ENCODE measurements at regions not wholly inside any gene's neighbourhood (a gene's known extent, or its start where the extent isn't known, plus 50 kb on each side); places are given as distances from the start of the nearest gene placed in this dataset.

GRCh38 chr20:12203399-12203798 lies 285.7 kb downstream of the BTBD3 start:
- Histone ChIP-seq H3K4me1 (no peaks in the 10 kb centered on the region), H3K4me2 (ENCODE audit: low read length) (no peak overlapping the region), H3K36me3 (ENCODE audit: control insufficient read depth, insufficient read depth, low read length) (no peaks in the 10 kb centered on the region), H3K79me2 (no peaks in the 10 kb centered on the region), H3K4me3 (ENCODE audit: low read depth, low read length) (no peak overlapping the region), H3K9ac (no peak overlapping the region), H3K27me3 (ENCODE audit: control insufficient read depth, insufficient read depth, low read length) (no peaks in the 10 kb centered on the region), H2AFZ (no peak overlapping the region), H3K27ac (no peak overlapping the region), H3K9me3 (ENCODE audit: control insufficient read depth, low read length) (no peaks in the 10 kb centered on the region)
- no peak for TF ChIP-seq CTCF (IDR thresholded peaks at IDR 0.05)

- Histone ChIP-seq H2AFZ (no peak overlapping the region), H3K9ac (no peak overlapping the region), H3K4me3 (ENCODE audit: low read depth, low read length) (no peak overlapping the region), H3K79me2 (no peaks in the 10 kb centered on the region), H3K36me3 (ENCODE audit: control insufficient read depth, insufficient read depth, low read length) (no peaks in the 10 kb centered on the region), H3K4me1 (no peaks in the 10 kb centered on the region), H3K27ac (no peak overlapping the region), H3K27me3 (ENCODE audit: control insufficient read depth, insufficient read depth, low read length) (no peaks in the 10 kb centered on the region), H3K4me2 (ENCODE audit: low read length) (no peak overlapping the region), H3K9me3 (ENCODE audit: control insufficient read depth, low read length) (no peaks in the 10 kb centered on the region)
- TF ChIP-seq CTCF (IDR thresholded peaks at IDR 0.05) = no peak
Measured at GRCh38 chr20:12203981-12204380, 286.3 kb downstream of the BTBD3 start.

GRCh38 chr20:12207875-12208274 lies 290.2 kb downstream of the BTBD3 start:
- peak; percentile 23 for TF ChIP-seq CTCF (IDR thresholded peaks at IDR 0.05)
- Histone ChIP-seq H3K27me3 (ENCODE audit: control insufficient read depth, insufficient read depth, low read length) (no peaks in the 10 kb centered on the region), H2AFZ (no peak overlapping the region)

GRCh38 chr20:12210591-12210990 lies 292.9 kb downstream of the BTBD3 start:
- Histone ChIP-seq H3K79me2 (no peaks in the 10 kb centered on the region), H3K9ac (no peak overlapping the region), H3K36me3 (ENCODE audit: control insufficient read depth, insufficient read depth, low read length) (no peaks in the 10 kb centered on the region), H3K9me3 (ENCODE audit: control insufficient read depth, low read length) (no peaks in the 10 kb centered on the region), H2AFZ (no peak overlapping the region), H3K27me3 (ENCODE audit: control insufficient read depth, insufficient read depth, low read length) (no peaks in the 10 kb centered on the region), H3K4me2 (ENCODE audit: low read length) (no peak overlapping the region), H3K4me3 (ENCODE audit: low read depth, low read length) (no peak overlapping the region), H3K4me1 (no peaks in the 10 kb centered on the region), H3K27ac (no peak overlapping the region)
- TF ChIP-seq CTCF (IDR thresholded peaks at IDR 0.05) = no peak

More at GRCh38 chr20:12207875-12208274, 290.2 kb downstream of the BTBD3 start:
- no peak overlapping the region for H3K9ac ChIP-seq
- no peak overlapping the region for H3K4me2 ChIP-seq (ENCODE audit: low read length)
- no peak overlapping the region for H3K4me3 ChIP-seq (ENCODE audit: low read depth, low read length)
- no peaks in the 10 kb centered on the region for H3K9me3 ChIP-seq (ENCODE audit: control insufficient read depth, low read length)
- H3K4me1 ChIP-seq = no peaks in the 10 kb centered on the region
- no peaks in the 10 kb centered on the region for H3K36me3 ChIP-seq (ENCODE audit: control insufficient read depth, insufficient read depth, low read length)
- H3K27ac ChIP-seq = no peak overlapping the region
- H3K79me2 ChIP-seq = no peaks in the 10 kb centered on the region

GRCh38 chr20:12211361-12211760 lies 293.7 kb downstream of the BTBD3 start:
- Histone ChIP-seq H2AFZ (no peak overlapping the region), H3K9me3 (ENCODE audit: control insufficient read depth, low read length) (no peaks in the 10 kb centered on the region), H3K4me1 (no peaks in the 10 kb centered on the region), H3K4me2 (ENCODE audit: low read length) (no peak overlapping the region), H3K36me3 (ENCODE audit: control insufficient read depth, insufficient read depth, low read length) (no peaks in the 10 kb centered on the region), H3K27ac (no peak overlapping the region), H3K27me3 (ENCODE audit: control insufficient read depth, insufficient read depth, low read length) (no peaks in the 10 kb centered on the region), H3K4me3 (ENCODE audit: low read depth, low read length) (no peak overlapping the region), H3K79me2 (no peaks in the 10 kb centered on the region), H3K9ac (no peak overlapping the region)
- no peak for TF ChIP-seq CTCF (IDR thresholded peaks at IDR 0.05)
